Activated CD8-positive, alpha-beta memory T cell treated with anti-CD3 and anti-CD28 coated beads, Interleukin-2, amount 50 U/mL, for 48 hours (primary cell): ENCODE measurements at regions not wholly inside any gene's neighbourhood (a gene's known extent, or its start where the extent isn't known, plus 50 kb on each side); places are given as distances from the start of the nearest gene placed in this dataset.

Source experiments
- DNase-seq: peaks from one replicate; pipeline ENCODE4 v3.0.0-alpha.2; 2020

DNA sequence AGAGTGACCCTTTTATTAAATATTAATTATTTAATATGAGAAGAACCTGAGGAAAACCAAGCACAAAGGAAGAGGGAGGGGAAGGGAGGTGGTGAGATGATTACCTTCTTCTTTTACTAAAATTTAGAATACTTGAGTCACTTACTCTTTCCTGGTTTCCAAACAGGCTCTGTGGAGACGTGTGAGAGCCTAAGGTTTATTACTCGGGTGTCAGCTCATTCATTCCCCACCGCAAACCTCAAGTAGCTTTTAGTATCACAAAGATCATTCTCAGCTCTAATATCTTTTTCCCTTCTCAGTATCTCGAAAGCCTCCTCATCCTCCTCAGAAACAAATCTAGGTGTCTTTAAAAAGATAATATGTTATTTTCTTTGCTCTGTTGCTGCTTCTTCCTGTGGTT, 497.2 kb upstream of the JARID2 start:
- peak; percentile 48 for DNase-seq

DNA sequence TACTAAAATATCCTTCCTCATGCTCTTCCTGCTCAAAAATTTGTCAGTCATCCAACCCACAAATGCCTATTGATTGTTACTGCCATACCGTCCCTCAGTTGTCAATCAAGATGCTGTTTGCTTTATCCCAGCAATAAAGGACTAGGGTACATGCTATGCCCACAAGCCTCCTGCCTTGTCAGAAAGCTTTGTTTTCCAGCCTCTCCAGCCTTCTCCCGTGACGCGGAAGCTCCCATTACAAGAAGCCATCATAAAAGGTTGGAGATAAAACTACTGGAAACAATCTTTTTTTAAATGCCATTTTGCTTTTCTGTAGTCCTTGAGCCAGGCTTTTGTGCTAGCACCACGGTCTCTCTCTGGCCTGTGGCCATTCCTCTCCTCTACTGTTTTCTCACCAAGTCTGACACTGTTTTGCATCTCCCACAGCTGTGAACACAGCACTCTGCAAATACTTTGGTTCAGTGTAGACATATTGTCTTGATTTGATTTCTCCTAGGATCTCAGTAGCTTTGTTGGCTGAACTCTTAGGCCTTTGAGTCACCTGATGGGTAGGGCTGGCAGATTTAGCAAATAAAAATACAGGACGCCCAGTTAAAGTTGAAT, 495.7 kb upstream of the JARID2 start:
- peak; percentile 49 for DNase-seq

GRCh38 chr6:14751645-14752175, 494.2 kb upstream of the JARID2 start:
- no peak for DNase-seq

DNA sequence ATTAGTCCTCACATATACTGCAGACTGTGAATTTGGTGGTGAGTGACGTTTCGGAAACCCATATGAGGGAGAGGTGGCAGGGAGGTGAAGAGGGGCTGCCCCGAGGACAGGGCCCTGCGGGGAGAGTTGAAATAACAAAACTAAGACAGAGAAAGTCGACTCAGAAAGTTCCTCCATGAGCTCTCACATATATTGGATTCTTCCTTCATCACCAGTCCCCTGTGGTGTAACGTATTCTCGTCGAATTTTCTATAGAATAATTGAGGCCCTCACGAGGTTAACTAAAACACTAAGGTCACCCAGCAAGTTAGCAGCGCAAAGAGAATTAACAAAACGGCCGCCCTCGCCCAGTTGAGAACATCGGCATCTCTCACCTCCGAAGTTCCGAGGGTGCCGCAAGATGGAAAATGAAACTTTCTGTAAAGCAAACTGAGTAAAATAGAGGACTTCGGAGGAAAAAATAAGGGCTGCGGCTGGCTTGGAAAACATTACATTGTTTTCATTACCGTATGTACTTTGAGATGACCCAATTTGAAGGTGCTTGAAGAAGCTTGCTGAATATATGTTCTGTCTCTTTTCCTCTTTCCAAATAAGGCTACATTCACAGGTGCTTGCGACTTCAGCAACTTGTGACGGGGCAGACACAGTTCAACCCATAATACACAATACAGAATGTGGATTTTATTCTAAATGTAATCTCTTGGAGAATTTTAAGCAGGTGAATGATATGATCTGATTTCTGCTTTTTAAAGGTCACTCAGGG, 490.9 kb upstream of the JARID2 start:
- DNase-seq, result peak; percentile 62

DNA sequence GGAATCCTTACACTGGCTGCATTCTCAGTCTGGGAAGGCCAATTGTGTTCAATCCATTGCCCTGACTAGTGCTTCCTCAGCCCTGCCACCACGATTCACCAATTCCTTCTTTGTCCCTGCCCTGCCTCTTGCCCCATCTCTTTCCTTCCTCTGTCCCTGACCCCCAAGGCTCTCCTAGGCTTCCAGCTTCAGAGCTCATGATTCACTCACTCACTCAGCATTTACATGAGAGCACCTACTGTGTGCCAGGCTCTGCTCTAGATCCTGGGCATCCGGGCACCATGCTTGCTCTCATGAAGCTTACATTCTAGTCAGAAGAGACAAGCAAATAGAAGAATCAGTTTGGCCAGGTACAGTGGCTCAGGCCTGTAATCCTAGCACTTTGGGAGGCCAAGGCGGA, 489.5 kb upstream of the JARID2 start:
- no peak for DNase-seq

- no peak for DNase-seq
These were observed 488.9 kb upstream of the JARID2 start for GRCh38 chr6:14757014-14757413.

- DNase-seq, result no peak
These were observed 488.5 kb upstream of the JARID2 start for GRCh38 chr6:14757418-14757817.

- DNase-seq, result no peak
These were observed 487.3 kb upstream of the JARID2 start for GRCh38 chr6:14758421-14759081.

GRCh38 chr6:14759976-14760672, 485.7 kb upstream of the JARID2 start:
- no peak for DNase-seq

- DNase-seq, result peak; percentile 29
These were observed 483.8 kb upstream of the JARID2 start for GRCh38 chr6:14762077-14762476.

DNA sequence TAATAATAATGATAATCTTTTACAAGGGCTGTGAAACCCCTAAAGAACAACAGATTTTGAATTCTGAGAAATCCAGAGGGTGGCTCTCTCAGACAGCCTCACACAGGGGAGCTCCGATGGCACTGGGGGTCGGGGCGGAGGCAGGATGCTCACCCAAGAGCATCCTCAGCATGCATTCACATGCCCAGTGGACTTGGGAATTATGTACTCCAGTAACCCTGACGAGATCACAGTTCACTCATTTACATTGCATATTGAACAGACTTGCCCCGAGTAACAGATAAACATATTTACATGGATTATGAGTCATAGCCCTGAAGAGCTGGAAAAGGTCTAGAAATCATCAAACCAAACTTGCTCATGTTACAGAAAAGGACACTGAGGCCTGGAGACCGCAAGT, 482.7 kb upstream of the JARID2 start:
- no peak for DNase-seq

- no peak for DNase-seq
These were observed 482.3 kb upstream of the JARID2 start for GRCh38 chr6:14763616-14764015.

DNA sequence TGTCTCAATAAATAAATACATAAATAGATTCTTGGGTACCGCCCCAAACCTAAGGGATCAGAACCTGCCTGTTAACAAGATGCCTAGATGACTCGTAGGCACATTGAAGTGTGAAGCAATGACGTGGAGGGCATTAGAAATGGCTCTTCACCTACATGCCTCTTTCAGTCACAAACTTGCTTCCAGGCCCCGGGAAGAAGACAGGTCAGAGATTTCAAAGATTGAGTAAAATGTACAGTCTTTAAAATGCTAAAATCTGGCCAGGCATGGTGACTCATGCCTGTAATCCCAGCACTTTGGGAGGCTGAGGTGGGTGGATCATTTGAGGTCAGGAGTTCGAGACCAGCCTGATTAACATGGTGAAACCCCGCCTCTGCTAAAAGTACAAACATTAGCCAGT, 480.8 kb upstream of the JARID2 start:
- DNase-seq, result no peak

GRCh38 chr6:14765721-14766390, 480.0 kb upstream of the JARID2 start:
- DNase-seq, result no peak

DNA sequence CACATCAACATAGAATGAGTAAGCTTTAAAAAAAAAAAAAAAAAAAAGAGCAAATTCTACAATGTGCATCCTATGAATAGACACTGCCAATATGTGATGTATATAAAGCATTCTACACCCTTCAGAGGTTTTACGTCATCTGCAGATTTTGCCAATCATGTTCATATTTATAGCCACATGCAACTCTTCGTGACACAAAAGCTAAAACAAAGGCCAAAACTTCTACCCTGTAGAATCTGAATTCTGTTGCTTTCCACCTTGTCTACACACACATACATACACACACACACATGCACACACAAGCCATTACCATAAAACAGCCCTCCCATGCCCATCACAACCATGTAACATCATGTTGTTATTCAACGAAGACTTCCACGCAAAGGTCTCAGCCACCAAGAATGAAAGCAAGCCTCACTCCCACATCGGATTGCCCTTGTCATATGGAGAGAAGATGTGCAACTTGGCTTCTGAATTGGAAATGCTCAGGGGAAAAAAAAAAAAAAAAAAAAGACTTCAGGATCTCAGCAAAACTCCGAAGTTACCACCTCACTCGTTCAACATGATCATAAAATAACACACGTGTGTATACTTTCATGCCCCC, 479.4 kb upstream of the JARID2 start:
- DNase-seq, result no peak

DNA sequence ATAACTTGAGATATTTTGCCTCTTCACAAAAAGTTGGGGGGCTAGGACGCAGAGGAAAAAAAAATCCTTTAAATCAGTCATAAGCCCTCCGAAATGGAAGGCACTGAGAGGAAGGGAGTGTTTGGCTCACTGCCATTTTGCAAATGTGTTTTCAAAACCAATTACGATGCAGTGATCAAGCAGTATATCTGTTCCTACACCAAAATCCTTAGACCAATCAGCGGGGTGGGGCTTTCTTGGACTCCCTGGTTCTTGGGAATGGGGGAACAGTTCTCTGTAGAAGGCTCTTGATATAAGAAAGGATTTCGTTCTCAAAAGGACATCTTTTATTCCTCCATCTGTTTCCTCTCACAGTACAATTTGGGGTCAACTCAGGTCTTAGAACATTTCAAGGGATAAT, 478.6 kb upstream of the JARID2 start:
- no peak for DNase-seq

GRCh38 chr6:14770040-14770439, 475.8 kb upstream of the JARID2 start:
- DNase-seq, result no peak

GRCh38 chr6:14770572-14770971, 475.3 kb upstream of the JARID2 start:
- no peak for DNase-seq

- DNase-seq, result no peak
These were observed 474.9 kb upstream of the JARID2 start for GRCh38 chr6:14771016-14771415.

DNA sequence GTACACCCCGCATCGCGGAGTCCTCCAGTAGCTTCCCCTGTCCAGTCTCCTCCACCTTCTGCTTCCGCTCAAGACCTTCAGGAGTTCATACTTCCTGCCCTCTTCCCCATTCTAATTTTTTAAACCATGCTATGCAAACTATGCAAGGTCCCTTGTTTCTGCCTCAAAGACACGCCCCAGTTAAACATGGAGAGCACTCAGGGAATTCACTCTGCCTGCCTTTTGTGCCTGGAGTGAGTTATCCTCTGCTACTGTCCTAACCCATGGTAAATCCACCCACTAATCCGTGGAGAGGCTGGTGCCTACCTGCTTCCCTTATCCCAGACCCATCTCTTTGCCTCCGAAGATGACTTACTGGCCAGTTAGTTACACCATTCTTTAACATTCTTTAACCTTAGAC, 473.7 kb upstream of the JARID2 start:
- no peak for DNase-seq

- no peak for DNase-seq
These were observed 470.3 kb upstream of the JARID2 start for GRCh38 chr6:14775528-14775927.

GRCh38 chr6:14776307-14776706, 469.6 kb upstream of the JARID2 start:
- no peak for DNase-seq
